GM23338 (cell line): ENCODE measurements at regions not wholly inside any gene's neighbourhood (a gene's known extent, or its start where the extent isn't known, plus 50 kb on each side); places are given as distances from the start of the nearest gene placed in this dataset.

Experiments used
- ATAC-seq: fragments of 200-7000 bp; cut with Tn5 transposase; 3 replicates; pipeline ENCODE4 v1.9.1; 2020
- DNase-seq: peaks from one replicate; pipeline ENCODE4 v3.0.0-alpha.2; 2015; ENCODE audit warnings: low spot score
- H2AFZ ChIP-seq: fragments of 200-600 bp; sonication (generic); 2 replicates; pipeline ENCODE4 v1.8.0; 2016; ENCODE audit warnings: antibody characterized with exemption, mild to moderate bottlenecking, moderate library complexity
- H3F3A ChIP-seq: fragments of 200-600 bp; sonication (generic); replicated peaks from 2 replicates; pipeline ENCODE4 v1.8.0; 2017; ENCODE audit warnings: antibody characterized with exemption, mixed run types, low read depth
- H3K27ac ChIP-seq: fragments of 200-600 bp; sonication (generic); 2 replicates; pipeline ENCODE4 v1.6.1; 2016; ENCODE audit warnings: low read depth
- H3K27me3 ChIP-seq: fragments of 200-600 bp; sonication (generic); 2 replicates; pipeline ENCODE4 v1.8.0; 2016; ENCODE audit warnings: mild to moderate bottlenecking, mixed run types, moderate library complexity; ENCODE audit not compliant: insufficient read depth
- H3K36me3 ChIP-seq: fragments of 200-600 bp; sonication (generic); 2 replicates; pipeline ENCODE4 v1.8.0; 2016; ENCODE audit warnings: mild to moderate bottlenecking; ENCODE audit not compliant: insufficient read depth
- H3K4me1 ChIP-seq: fragments of 200-600 bp; sonication (generic); 2 replicates; pipeline ENCODE4 v1.8.0; 2016; ENCODE audit warnings: mild to moderate bottlenecking, moderate library complexity; ENCODE audit not compliant: insufficient read depth
- H3K4me2 ChIP-seq: fragments of 200-600 bp; sonication (generic); 2 replicates; pipeline ENCODE4 v1.7.1; 2017; ENCODE audit warnings: mixed run types
- H3K4me3 ChIP-seq: fragments of 200-600 bp; sonication (generic); 2 replicates; pipeline ENCODE4 v1.6.1; 2016; ENCODE audit warnings: mixed run types
- H3K79me2 ChIP-seq: fragments of 200-600 bp; sonication (generic); replicated peaks from 2 replicates; pipeline ENCODE4 v1.8.0; 2017; ENCODE audit warnings: mild to moderate bottlenecking; ENCODE audit not compliant: insufficient read depth
- H3K9me2 ChIP-seq: fragments of 200-600 bp; sonication (generic); 2 replicates; pipeline ENCODE4 v1.8.0; 2017; ENCODE audit not compliant: insufficient read depth
- H4K20me1 ChIP-seq: fragments of 200-600 bp; sonication (generic); replicated peaks from 2 replicates; pipeline ENCODE4 v1.8.0; 2017; ENCODE audit warnings: mild to moderate bottlenecking; ENCODE audit not compliant: insufficient read depth
- H3K27ac Mint-ChIP-seq: 2 replicates; pipeline ENCODE4 v1.8.0; 2020; ENCODE audit warnings: inconsistent platforms, mild to moderate bottlenecking, moderate library complexity, mixed read lengths
- H3K27me3 Mint-ChIP-seq: 3 replicates; pipeline ENCODE4 v1.8.0; 2022; ENCODE audit warnings: low read depth, mild to moderate bottlenecking, moderate library complexity, mixed read lengths, inconsistent platforms; ENCODE audit not compliant: insufficient read depth, poor library complexity
- H3K36me3 Mint-ChIP-seq: 3 replicates; pipeline ENCODE4 v1.8.0; 2021; ENCODE audit warnings: low read depth, mild to moderate bottlenecking, inconsistent platforms, moderate library complexity, mixed read lengths
- H3K4me1 Mint-ChIP-seq: 3 replicates; pipeline ENCODE4 v1.8.0; 2020; ENCODE audit warnings: mild to moderate bottlenecking, inconsistent platforms, mixed read lengths
- H3K4me3 Mint-ChIP-seq: 3 replicates; pipeline ENCODE4 v1.8.0; 2021; ENCODE audit warnings: moderate library complexity, mild to moderate bottlenecking, inconsistent platforms, mixed read lengths
- H3K9me3 Mint-ChIP-seq: 3 replicates; pipeline ENCODE4 v1.8.0; 2020; ENCODE audit warnings: moderate library complexity, mild to moderate bottlenecking, inconsistent platforms, mixed read lengths
- EZH2phosphoT487 ChIP-seq: fragments of 200-600 bp; sonication (generic); IDR thresholded peaks from one replicate; pipeline ENCODE4 v1.8.1; 2018; ENCODE audit warnings: antibody characterized with exemption; ENCODE audit not compliant: unreplicated experiment
- JUNB ChIP-seq: IDR thresholded peaks from one replicate; pipeline ENCODE4 v1.6.1; 2016; ENCODE audit warnings: antibody characterized with exemption; ENCODE audit not compliant: unreplicated experiment
- NANOG ChIP-seq: IDR thresholded peaks from 2 replicates; pipeline ENCODE4 v1.6.1; 2016; ENCODE audit warnings: antibody characterized with exemption, borderline replicate concordance
- POLR2AphosphoS5 ChIP-seq: IDR thresholded peaks from 2 replicates; pipeline ENCODE4 v1.6.1; 2016; ENCODE audit warnings: antibody characterized with exemption, low read depth
- STAT1 ChIP-seq: IDR thresholded peaks from one replicate; pipeline ENCODE4 v1.6.1; 2016; ENCODE audit warnings: antibody characterized with exemption; ENCODE audit not compliant: unreplicated experiment
- ZNF331 ChIP-seq: fragments of 250-450 bp; sonication (Bioruptor Pico); IDR thresholded peaks from 2 replicates; pipeline ENCODE4 v1.5.0; 2020; ENCODE audit warnings: low read depth, mild to moderate bottlenecking, moderate library complexity
- TF ChIP-seq, protein P1 (sequence below): fragments of 250-450 bp; sonication (Bioruptor Pico); IDR thresholded peaks from 2 replicates; pipeline ENCODE4 v1.5.0; 2020; ENCODE audit warnings: mild to moderate bottlenecking, moderate library complexity
- TF ChIP-seq, protein P2 (sequence below), 2 experiments: fragments of 200-600 bp in 1 of 2; sonication (generic) in 1 of 2; conservative IDR thresholded peaks; 2 replicates each; pipeline versions ENCODE4 v1.5.1 to v1.6.1; 2016 to 2017; ENCODE audit warnings: antibody characterized with exemption in 2 of 2, low read depth in 2 of 2, mild to moderate bottlenecking in 2 of 2, moderate library complexity in 1 of 2

DNA sequence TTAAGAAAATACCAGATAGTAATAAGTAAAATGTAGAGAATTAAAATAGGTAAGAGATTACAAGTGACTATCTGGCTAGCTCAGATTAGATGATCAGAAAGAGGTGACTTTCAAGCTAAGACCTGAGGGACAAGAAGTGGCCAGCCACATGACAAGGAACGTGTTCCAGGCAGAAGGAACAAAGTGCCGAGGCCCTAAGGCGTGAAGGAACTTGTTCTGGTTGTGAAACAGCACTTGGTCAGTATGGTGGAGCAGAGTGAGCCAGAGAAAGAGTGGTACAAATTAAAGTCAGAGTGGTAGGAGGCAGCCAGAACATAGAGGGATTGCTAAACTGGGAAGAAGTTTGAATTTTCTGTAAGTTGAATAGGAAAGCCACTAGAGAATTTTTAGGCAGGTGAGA is 73.6 kb downstream of the ADRB2 start (continued):
- TF ChIP-seq, protein P1, sequence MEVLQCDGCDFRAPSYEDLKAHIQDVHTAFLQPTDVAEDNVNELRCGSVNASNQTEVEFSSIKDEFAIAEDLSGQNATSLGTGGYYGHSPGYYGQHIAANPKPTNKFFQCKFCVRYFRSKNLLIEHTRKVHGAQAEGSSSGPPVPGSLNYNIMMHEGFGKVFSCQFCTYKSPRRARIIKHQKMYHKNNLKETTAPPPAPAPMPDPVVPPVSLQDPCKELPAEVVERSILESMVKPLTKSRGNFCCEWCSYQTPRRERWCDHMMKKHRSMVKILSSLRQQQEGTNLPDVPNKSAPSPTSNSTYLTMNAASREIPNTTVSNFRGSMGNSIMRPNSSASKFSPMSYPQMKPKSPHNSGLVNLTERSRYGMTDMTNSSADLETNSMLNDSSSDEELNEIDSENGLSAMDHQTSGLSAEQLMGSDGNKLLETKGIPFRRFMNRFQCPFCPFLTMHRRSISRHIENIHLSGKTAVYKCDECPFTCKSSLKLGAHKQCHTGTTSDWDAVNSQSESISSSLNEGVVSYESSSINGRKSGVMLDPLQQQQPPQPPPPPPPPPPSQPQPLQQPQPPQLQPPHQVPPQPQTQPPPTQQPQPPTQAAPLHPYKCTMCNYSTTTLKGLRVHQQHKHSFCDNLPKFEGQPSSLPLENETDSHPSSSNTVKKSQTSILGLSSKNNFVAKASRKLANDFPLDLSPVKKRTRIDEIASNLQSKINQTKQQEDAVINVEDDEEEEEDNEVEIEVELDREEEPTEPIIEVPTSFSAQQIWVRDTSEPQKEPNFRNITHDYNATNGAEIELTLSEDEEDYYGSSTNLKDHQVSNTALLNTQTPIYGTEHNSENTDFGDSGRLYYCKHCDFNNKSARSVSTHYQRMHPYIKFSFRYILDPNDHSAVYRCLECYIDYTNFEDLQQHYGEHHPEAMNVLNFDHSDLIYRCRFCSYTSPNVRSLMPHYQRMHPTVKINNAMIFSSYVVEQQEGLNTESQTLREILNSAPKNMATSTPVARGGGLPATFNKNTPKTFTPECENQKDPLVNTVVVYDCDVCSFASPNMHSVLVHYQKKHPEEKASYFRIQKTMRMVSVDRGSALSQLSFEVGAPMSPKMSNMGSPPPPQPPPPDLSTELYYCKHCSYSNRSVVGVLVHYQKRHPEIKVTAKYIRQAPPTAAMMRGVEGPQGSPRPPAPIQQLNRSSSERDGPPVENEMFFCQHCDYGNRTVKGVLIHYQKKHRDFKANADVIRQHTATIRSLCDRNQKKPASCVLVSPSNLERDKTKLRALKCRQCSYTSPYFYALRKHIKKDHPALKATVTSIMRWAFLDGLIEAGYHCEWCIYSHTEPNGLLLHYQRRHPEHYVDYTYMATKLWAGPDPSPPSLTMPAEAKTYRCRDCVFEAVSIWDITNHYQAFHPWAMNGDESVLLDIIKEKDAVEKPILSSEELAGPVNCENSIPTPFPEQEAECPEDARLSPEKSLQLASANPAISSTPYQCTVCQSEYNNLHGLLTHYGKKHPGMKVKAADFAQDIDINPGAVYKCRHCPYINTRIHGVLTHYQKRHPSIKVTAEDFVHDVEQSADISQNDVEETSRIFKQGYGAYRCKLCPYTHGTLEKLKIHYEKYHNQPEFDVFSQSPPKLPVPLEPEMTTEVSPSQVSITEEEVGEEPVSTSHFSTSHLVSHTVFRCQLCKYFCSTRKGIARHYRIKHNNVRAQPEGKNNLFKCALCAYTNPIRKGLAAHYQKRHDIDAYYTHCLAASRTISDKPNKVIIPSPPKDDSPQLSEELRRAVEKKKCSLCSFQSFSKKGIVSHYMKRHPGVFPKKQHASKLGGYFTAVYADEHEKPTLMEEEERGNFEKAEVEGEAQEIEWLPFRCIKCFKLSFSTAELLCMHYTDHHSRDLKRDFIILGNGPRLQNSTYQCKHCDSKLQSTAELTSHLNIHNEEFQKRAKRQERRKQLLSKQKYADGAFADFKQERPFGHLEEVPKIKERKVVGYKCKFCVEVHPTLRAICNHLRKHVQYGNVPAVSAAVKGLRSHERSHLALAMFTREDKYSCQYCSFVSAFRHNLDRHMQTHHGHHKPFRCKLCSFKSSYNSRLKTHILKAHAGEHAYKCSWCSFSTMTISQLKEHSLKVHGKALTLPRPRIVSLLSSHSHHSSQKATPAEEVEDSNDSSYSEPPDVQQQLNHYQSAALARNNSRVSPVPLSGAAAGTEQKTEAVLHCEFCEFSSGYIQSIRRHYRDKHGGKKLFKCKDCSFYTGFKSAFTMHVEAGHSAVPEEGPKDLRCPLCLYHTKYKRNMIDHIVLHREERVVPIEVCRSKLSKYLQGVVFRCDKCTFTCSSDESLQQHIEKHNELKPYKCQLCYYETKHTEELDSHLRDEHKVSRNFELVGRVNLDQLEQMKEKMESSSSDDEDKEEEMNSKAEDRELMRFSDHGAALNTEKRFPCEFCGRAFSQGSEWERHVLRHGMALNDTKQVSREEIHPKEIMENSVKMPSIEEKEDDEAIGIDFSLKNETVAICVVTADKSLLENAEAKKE (CRISPR knock-in tag) = no peak
- TF ChIP-seq POLR2AphosphoS5 (no peak), NANOG (no peak), ZNF331 (no peak), STAT1 (no peak), EZH2phosphoT487 (no peak), JUNB (no peak)
- TF ChIP-seq, protein P2, sequence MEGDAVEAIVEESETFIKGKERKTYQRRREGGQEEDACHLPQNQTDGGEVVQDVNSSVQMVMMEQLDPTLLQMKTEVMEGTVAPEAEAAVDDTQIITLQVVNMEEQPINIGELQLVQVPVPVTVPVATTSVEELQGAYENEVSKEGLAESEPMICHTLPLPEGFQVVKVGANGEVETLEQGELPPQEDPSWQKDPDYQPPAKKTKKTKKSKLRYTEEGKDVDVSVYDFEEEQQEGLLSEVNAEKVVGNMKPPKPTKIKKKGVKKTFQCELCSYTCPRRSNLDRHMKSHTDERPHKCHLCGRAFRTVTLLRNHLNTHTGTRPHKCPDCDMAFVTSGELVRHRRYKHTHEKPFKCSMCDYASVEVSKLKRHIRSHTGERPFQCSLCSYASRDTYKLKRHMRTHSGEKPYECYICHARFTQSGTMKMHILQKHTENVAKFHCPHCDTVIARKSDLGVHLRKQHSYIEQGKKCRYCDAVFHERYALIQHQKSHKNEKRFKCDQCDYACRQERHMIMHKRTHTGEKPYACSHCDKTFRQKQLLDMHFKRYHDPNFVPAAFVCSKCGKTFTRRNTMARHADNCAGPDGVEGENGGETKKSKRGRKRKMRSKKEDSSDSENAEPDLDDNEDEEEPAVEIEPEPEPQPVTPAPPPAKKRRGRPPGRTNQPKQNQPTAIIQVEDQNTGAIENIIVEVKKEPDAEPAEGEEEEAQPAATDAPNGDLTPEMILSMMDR (conservative IDR thresholded peaks at IDR 0.05; ENCODE audit: low read depth in 2 of 2) = no peak

DNA sequence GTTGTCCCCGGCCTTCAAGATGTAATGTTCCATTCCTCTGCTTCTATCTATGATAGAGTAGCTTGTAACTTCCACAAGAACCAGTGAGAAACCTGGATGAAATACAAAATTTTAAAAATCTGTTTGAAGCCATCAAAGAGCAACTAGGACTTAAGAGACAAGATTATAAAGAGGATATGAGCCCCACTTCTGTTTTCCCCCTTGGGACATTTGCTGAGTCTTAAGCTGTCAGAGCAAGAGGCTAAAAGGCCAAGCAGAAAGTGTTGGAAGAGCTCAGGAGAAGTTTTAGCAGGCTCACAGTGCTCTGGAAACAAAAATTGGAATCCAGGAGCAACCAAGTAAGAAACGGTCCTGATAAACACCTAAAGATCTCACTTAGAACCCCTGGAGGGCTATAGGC is 76.1 kb downstream of the ADRB2 start:
- Histone ChIP-seq H4K20me1 (no peaks in the 10 kb centered on the region), H3K36me3 (no peaks in the 10 kb centered on the region), H3K27me3 (no peaks in the 10 kb centered on the region), H3K4me1 (peaks cover 5% of the 10 kb centered on the region; the same call in 1 of the 2 replicates), H3K9me2 (peaks cover 8% of the 10 kb centered on the region; the same call in 1 of the 2 replicates), H3F3A (no peaks in the 10 kb centered on the region), H2AFZ (no peak overlapping the region), H3K4me3 (no peak overlapping the region), H3K4me2 (no peak overlapping the region), H3K27ac (no peak overlapping the region), H3K79me2 (no peaks in the 10 kb centered on the region)
- Mint-ChIP-seq H3K9me3 (no peaks in the 10 kb centered on the region), H3K4me3 (no peak overlapping the region), H3K4me1 (peaks cover 5% of the 10 kb centered on the region; the same call in 2 of the 3 replicates), H3K36me3 (no peaks in the 10 kb centered on the region), H3K27me3 (no peaks in the 10 kb centered on the region), H3K27ac (no peak overlapping the region)
- DNase-seq (no peak), ATAC-seq (no peak)
- no peak for TF ChIP-seq ZNF331
- TF ChIP-seq, protein P2 (conservative IDR thresholded peaks at IDR 0.05; ENCODE audit: low read depth in 2 of 2) = no peak
